RWPE1 (cell line): ENCODE measurements at regions not wholly inside any gene's neighbourhood (a gene's known extent, or its start where the extent isn't known, plus 50 kb on each side); places are given as distances from the start of the nearest gene placed in this dataset.

Experiments used
- CTCF ChIA-PET: fragments of 350-600 bp; sonication (Branson Sonifier 250); formaldehyde crosslinking; extraction: SDS; loops from one replicate; lab custom pipeline; 2021; lab: Yijun Ruan, JAX
- POLR2A ChIA-PET: fragments of 400-600 bp; formaldehyde crosslinking; extraction: SDS; loops from one replicate; lab custom pipeline; 2020; ENCODE audit warnings: antibody characterized with exemption; ENCODE audit not compliant: low non-redundant PET; lab: Yijun Ruan, JAX
- DNase-seq: peaks from one replicate; pipeline ENCODE4 v3.0.0; 2012; ENCODE audit warnings: low spot score
- H3K27ac ChIP-seq: fragments of 450-650 bp; 2 replicates; pipeline ENCODE4 v1.5.1; 2017
- CTCF ChIP-seq: fragments of 450-650 bp; conservative IDR thresholded peaks from 2 replicates; pipeline ENCODE4 v1.5.1; 2017; ENCODE audit warnings: low read depth, mild to moderate bottlenecking

- no peak overlapping the region for H3K27ac ChIP-seq
- ChIA-PET POLR2A (no interaction called here), CTCF (no interaction called here)
- no peak for TF ChIP-seq CTCF
- no peak for DNase-seq
These were observed 1134.8 kb downstream of the BRD1 start for GRCh38 chr22:48692734-48693376.

- DNase-seq: no peak
- POLR2A ChIA-PET: no interaction called here
- TF ChIP-seq CTCF: no peak
- H3K27ac ChIP-seq: no peak overlapping the region
- CTCF ChIA-PET: no interaction called here
These were observed 1136.2 kb downstream of the BRD1 start for GRCh38 chr22:48691431-48691851.

GRCh38 chr22:48690583-48691317 is 1136.9 kb downstream of the BRD1 start:
- TF ChIP-seq CTCF: no peak
- H3K27ac ChIP-seq: no peak overlapping the region
- POLR2A ChIA-PET: no interaction called here
- DNase-seq: no peak
- CTCF ChIA-PET: no interaction called here

GRCh38 chr22:48689206-48689605 is 1138.5 kb downstream of the BRD1 start:
- CTCF ChIA-PET: no interaction called here
- TF ChIP-seq CTCF: no peak
- POLR2A ChIA-PET: no interaction called here
- no peak for DNase-seq
- H3K27ac ChIP-seq: no peak overlapping the region

- DNase-seq: no peak
- POLR2A ChIA-PET: no interaction called here
- CTCF ChIA-PET: no interaction called here
- TF ChIP-seq CTCF: no peak
- H3K27ac ChIP-seq: no peak overlapping the region
These were observed 1139.3 kb downstream of the BRD1 start for GRCh38 chr22:48688366-48688765.

GRCh38 chr22:48687606-48688005 is 1140.1 kb downstream of the BRD1 start:
- CTCF ChIA-PET: interaction anchor here (0.6 kb wide), 1 partner anchor 1025 kb away, joined by 3 read pairs; no protein-coding TSS in a partner anchor
- POLR2A ChIA-PET: no interaction called here
- DNase-seq: no peak
- no peak overlapping the region for H3K27ac ChIP-seq
- no peak for TF ChIP-seq CTCF
